ENCODE measurements at regions not wholly inside any gene's neighbourhood (a gene's known extent, or its start where the extent isn't known, plus 50 kb on each side); places are given as distances from the start of the nearest gene placed in this dataset.

DNA sequence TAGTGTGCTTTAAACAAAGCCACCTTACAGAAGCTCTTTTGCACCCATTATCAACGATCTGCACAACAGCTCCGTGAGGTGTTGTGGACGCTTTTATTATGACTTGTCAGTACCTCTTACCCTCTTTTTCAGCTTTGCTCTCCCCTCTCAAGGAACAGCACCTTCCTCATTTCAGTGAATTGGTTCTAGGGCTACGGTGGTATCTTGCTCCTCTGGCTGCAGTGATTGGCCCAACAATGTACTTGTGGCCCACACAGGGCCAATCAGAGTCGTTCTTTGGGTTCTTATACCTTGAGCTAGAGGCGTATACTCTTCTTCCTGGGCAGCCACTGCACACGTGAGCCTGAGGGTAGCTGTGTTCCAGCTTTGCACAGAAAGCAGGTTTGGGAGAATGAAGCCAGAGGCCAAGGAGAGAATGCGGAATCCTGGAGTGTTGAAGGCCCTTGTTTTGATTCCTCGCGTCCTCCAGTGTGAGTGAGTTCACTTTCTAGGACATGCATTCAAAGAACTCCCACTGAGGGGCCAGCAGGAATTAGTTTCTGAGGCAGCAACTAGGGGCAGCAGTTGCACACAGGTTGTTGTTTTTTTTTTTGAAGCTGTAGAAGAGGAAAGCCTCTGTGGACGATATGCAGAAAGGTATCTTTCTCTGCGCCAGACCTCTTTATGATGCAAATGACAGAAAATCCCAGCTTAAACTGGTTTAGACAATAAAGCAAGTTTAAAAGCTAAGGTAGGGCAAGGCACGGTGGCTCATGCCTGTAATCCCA is 49.8 kb upstream of the PDZD8 start:
- Histone ChIP-seq H3K27me3 (ENCODE audit: control insufficient read depth, insufficient read depth, low read length) (no peaks in the 10 kb centered on the region; the same call in 1 of the 2 replicates), H3K4me3 (ENCODE audit: low read depth in 2 of 2, low read length in 2 of 2) (no peak overlapping the region), H3K9me3 (ENCODE audit: control insufficient read depth, insufficient read depth, low read depth, low read length) (no peaks in the 10 kb centered on the region), H3K36me3 (ENCODE audit: control insufficient read depth, insufficient read depth, low read length) (no peaks in the 10 kb centered on the region), H3K4me1 (ENCODE audit: control insufficient read depth, insufficient read depth, low read length) (no peaks in the 10 kb centered on the region), H3K27ac (ENCODE audit: low read length) (no peak overlapping the region)
- ChIA-PET POLR2A (no interaction called here), CTCF (no interaction called here)
- intact Hi-C loops (cut with micrococcal nuclease; ENCODE audit: unreplicated experiment) (no loop called here), in situ Hi-C loops (cut with HindIII; ENCODE audit: low pct_unique_long_range_greater_than_20kb, low sequenced_read_pairs) (no loop called here)
- no peak for TF ChIP-seq POLR2AphosphoS5 (IDR thresholded peaks at IDR 0.05; ENCODE audit: low read depth, low read length)
- TF ChIP-seq, protein P1, sequence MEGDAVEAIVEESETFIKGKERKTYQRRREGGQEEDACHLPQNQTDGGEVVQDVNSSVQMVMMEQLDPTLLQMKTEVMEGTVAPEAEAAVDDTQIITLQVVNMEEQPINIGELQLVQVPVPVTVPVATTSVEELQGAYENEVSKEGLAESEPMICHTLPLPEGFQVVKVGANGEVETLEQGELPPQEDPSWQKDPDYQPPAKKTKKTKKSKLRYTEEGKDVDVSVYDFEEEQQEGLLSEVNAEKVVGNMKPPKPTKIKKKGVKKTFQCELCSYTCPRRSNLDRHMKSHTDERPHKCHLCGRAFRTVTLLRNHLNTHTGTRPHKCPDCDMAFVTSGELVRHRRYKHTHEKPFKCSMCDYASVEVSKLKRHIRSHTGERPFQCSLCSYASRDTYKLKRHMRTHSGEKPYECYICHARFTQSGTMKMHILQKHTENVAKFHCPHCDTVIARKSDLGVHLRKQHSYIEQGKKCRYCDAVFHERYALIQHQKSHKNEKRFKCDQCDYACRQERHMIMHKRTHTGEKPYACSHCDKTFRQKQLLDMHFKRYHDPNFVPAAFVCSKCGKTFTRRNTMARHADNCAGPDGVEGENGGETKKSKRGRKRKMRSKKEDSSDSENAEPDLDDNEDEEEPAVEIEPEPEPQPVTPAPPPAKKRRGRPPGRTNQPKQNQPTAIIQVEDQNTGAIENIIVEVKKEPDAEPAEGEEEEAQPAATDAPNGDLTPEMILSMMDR (IDR thresholded peaks at IDR 0.05), result no peak
- BruUV-seq (replicated peaks), result no TSS peak
- DNase-seq (ENCODE audit: low read depth, low spot score), result no peak
- ATAC-seq, result no peak
